ENCODE measurements at regions not wholly inside any gene's neighbourhood (a gene's known extent, or its start where the extent isn't known, plus 50 kb on each side); places are given as distances from the start of the nearest gene placed in this dataset.
"Not testable (repeated sequence)": the region's sequence is repeated elsewhere in the genome, so short reads cannot be mapped to it uniquely, and the experiment has no call there.

DNA sequence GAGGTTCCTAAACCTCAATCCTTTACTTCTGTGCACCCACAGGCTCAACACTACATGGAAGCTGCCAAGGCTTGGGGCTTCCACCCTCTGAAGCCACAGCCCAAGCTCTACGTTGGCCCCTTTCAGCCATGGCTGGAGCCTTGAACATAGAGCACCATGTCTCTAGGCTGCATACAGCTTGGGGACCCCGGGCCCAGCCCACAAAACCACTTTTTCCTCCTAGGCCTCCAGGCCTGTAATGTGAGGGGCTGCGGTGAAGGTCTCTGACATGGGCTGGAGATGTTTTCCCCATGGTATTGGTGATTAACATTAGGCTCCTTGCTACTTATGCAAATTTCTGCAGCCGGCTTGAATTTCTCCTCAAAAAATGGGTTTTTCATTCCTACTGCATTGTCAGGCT, 179.4 kb upstream of the C21orf91 start:
- TF ChIP-seq, protein P1, sequence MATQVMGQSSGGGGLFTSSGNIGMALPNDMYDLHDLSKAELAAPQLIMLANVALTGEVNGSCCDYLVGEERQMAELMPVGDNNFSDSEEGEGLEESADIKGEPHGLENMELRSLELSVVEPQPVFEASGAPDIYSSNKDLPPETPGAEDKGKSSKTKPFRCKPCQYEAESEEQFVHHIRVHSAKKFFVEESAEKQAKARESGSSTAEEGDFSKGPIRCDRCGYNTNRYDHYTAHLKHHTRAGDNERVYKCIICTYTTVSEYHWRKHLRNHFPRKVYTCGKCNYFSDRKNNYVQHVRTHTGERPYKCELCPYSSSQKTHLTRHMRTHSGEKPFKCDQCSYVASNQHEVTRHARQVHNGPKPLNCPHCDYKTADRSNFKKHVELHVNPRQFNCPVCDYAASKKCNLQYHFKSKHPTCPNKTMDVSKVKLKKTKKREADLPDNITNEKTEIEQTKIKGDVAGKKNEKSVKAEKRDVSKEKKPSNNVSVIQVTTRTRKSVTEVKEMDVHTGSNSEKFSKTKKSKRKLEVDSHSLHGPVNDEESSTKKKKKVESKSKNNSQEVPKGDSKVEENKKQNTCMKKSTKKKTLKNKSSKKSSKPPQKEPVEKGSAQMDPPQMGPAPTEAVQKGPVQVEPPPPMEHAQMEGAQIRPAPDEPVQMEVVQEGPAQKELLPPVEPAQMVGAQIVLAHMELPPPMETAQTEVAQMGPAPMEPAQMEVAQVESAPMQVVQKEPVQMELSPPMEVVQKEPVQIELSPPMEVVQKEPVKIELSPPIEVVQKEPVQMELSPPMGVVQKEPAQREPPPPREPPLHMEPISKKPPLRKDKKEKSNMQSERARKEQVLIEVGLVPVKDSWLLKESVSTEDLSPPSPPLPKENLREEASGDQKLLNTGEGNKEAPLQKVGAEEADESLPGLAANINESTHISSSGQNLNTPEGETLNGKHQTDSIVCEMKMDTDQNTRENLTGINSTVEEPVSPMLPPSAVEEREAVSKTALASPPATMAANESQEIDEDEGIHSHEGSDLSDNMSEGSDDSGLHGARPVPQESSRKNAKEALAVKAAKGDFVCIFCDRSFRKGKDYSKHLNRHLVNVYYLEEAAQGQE (tag by site-specific recombination; IDR thresholded peaks at IDR 0.05), result not testable (repeated sequence)
- TF ChIP-seq, protein P2, sequence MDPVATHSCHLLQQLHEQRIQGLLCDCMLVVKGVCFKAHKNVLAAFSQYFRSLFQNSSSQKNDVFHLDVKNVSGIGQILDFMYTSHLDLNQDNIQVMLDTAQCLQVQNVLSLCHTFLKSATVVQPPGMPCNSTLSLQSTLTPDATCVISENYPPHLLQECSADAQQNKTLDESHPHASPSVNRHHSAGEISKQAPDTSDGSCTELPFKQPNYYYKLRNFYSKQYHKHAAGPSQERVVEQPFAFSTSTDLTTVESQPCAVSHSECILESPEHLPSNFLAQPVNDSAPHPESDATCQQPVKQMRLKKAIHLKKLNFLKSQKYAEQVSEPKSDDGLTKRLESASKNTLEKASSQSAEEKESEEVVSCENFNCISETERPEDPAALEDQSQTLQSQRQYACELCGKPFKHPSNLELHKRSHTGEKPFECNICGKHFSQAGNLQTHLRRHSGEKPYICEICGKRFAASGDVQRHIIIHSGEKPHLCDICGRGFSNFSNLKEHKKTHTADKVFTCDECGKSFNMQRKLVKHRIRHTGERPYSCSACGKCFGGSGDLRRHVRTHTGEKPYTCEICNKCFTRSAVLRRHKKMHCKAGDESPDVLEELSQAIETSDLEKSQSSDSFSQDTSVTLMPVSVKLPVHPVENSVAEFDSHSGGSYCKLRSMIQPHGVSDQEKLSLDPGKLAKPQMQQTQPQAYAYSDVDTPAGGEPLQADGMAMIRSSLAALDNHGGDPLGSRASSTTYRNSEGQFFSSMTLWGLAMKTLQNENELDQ (tag by site-specific recombination; IDR thresholded peaks at IDR 0.05; ENCODE audit: low read depth), result not testable (repeated sequence)
